ENCODE measurements at regions not wholly inside any gene's neighbourhood (a gene's known extent, or its start where the extent isn't known, plus 50 kb on each side); places are given as distances from the start of the nearest gene placed in this dataset.
A peak's percentile ranks its signal among the peaks of the same experiment; 100 is the strongest.

GRCh38 chr1:219483530-219483929 lies 129.4 kb downstream of the ZC3H11B start:
- Histone ChIP-seq H3K9ac (no peak overlapping the region), H3K79me2 (ENCODE audit: low read depth) (no peaks in the 10 kb centered on the region), H3K4me3 (no peak overlapping the region), H3K9me3 (ENCODE audit: low read depth) (no peaks in the 10 kb centered on the region), H3K4me2 (no peak overlapping the region), H4K20me1 (ENCODE audit: low read depth) (no peaks in the 10 kb centered on the region), H3K27me3 (no peaks in the 10 kb centered on the region), H3K4me1 (peaks cover 25% of the 10 kb centered on the region), H3K36me3 (no peaks in the 10 kb centered on the region), H2AFZ (replicated peaks) (no peak overlapping the region), H3F3A (ENCODE audit: low read depth) (peaks cover 6% of the 10 kb centered on the region), H3K27ac (no peak overlapping the region)
- TF ChIP-seq EZH2 (IDR thresholded peaks at IDR 0.05): no peak
- no peak for TF ChIP-seq EZH2phosphoT487 (IDR thresholded peaks at IDR 0.05)
- TF ChIP-seq CTCF (IDR thresholded peaks at IDR 0.05): no peak
- Mint-ChIP-seq H3K27me3 (ENCODE audit: insufficient read depth, low read depth) (no peaks in the 10 kb centered on the region), H3K9me3 (no peaks in the 10 kb centered on the region), H3K4me1 (peaks cover 7% of the 10 kb centered on the region), H3K36me3 (no peaks in the 10 kb centered on the region), H3K27ac (no peak overlapping the region), H3K4me3 (no peak overlapping the region)
- no peak for DNase-seq (ENCODE audit: low spot score)

- no peak overlapping the region for H2AFZ ChIP-seq (replicated peaks)
- H3K9ac ChIP-seq: no peak overlapping the region
- Mint-ChIP-seq H3K4me1 (peaks cover 10% of the 10 kb centered on the region), H3K27me3 (ENCODE audit: insufficient read depth, low read depth) (peaks cover 2% of the 10 kb centered on the region), H3K27ac (no peak overlapping the region), H3K4me3 (no peak overlapping the region), H3K36me3 (no peaks in the 10 kb centered on the region), H3K9me3 (no peaks in the 10 kb centered on the region)
- no peaks in the 10 kb centered on the region for H3K27me3 ChIP-seq
- DNase-seq (ENCODE audit: low spot score): no peak
- no peaks in the 10 kb centered on the region for H3K79me2 ChIP-seq (ENCODE audit: low read depth)
- no peak overlapping the region for H3K4me3 ChIP-seq
- H3K4me1 ChIP-seq: peaks cover 22% of the 10 kb centered on the region
- no peaks in the 10 kb centered on the region for H3K36me3 ChIP-seq
- no peak overlapping the region for H3K4me2 ChIP-seq
- TF ChIP-seq EZH2phosphoT487 (IDR thresholded peaks at IDR 0.05) (no peak), CTCF (IDR thresholded peaks at IDR 0.05) (no peak), EZH2 (IDR thresholded peaks at IDR 0.05) (no peak)
- H3F3A ChIP-seq (ENCODE audit: low read depth): peaks cover 7% of the 10 kb centered on the region
- no peak overlapping the region for H3K27ac ChIP-seq
- H4K20me1 ChIP-seq (ENCODE audit: low read depth): no peaks in the 10 kb centered on the region
- no peaks in the 10 kb centered on the region for H3K9me3 ChIP-seq (ENCODE audit: low read depth)
These were observed 132.9 kb downstream of the ZC3H11B start for GRCh38 chr1:219480011-219480410.

GRCh38 chr1:219478811-219479210 lies 134.1 kb downstream of the ZC3H11B start:
- no peak overlapping the region for H3K27ac Mint-ChIP-seq
- H3K4me1 Mint-ChIP-seq: peaks cover 10% of the 10 kb centered on the region
- Histone ChIP-seq H3K9ac (no peak overlapping the region), H3K4me1 (peaks cover 17% of the 10 kb centered on the region), H3K27me3 (no peaks in the 10 kb centered on the region), H3K4me2 (peak overlapping the region; percentile 27), H4K20me1 (ENCODE audit: low read depth) (no peaks in the 10 kb centered on the region), H3K79me2 (ENCODE audit: low read depth) (no peaks in the 10 kb centered on the region), H3K4me3 (no peak overlapping the region), H3K9me3 (ENCODE audit: low read depth) (no peaks in the 10 kb centered on the region), H3K27ac (peak overlapping the region; percentile 81), H3K36me3 (no peaks in the 10 kb centered on the region), H3F3A (ENCODE audit: low read depth) (peaks cover 7% of the 10 kb centered on the region), H2AFZ (replicated peaks) (no peak overlapping the region)
- no peaks in the 10 kb centered on the region for H3K36me3 Mint-ChIP-seq
- H3K27me3 Mint-ChIP-seq (ENCODE audit: insufficient read depth, low read depth): peaks cover 2% of the 10 kb centered on the region
- H3K9me3 Mint-ChIP-seq: no peaks in the 10 kb centered on the region
- DNase-seq (ENCODE audit: low spot score): peak; percentile 25
- H3K4me3 Mint-ChIP-seq: no peak overlapping the region
- no peak for TF ChIP-seq EZH2 (IDR thresholded peaks at IDR 0.05)
- TF ChIP-seq CTCF (IDR thresholded peaks at IDR 0.05): no peak
- no peak for TF ChIP-seq EZH2phosphoT487 (IDR thresholded peaks at IDR 0.05)

All from neural progenitor cell (in vitro differentiated cells).